ENCODE measurements at regions not wholly inside any gene's neighbourhood (a gene's known extent, or its start where the extent isn't known, plus 50 kb on each side); places are given as distances from the start of the nearest gene placed in this dataset.

DNA sequence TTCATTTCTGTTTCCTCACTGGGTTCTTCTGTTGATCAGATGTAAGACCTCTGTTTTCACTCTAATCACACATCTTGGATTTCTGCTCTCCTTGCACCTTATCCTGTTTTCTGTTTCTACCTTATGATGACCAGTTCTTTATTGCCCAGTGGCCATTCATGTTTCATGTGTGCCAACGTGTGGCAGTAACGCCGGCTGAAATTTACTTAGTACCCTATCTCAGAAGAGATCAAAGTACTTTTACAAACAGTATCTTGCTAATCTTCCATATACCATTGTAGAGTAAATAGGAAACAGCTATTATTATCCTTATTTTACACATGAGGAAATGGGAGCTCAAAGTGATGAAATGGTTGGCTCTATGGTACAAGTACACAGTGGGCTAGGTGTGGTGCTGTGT lies 74.0 kb downstream of the GATA3 start:
- TF ChIP-seq, protein P1, sequence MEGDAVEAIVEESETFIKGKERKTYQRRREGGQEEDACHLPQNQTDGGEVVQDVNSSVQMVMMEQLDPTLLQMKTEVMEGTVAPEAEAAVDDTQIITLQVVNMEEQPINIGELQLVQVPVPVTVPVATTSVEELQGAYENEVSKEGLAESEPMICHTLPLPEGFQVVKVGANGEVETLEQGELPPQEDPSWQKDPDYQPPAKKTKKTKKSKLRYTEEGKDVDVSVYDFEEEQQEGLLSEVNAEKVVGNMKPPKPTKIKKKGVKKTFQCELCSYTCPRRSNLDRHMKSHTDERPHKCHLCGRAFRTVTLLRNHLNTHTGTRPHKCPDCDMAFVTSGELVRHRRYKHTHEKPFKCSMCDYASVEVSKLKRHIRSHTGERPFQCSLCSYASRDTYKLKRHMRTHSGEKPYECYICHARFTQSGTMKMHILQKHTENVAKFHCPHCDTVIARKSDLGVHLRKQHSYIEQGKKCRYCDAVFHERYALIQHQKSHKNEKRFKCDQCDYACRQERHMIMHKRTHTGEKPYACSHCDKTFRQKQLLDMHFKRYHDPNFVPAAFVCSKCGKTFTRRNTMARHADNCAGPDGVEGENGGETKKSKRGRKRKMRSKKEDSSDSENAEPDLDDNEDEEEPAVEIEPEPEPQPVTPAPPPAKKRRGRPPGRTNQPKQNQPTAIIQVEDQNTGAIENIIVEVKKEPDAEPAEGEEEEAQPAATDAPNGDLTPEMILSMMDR (IDR thresholded peaks at IDR 0.05; ENCODE audit: unreplicated experiment) = no peak
- H3K27me3 Mint-ChIP-seq = peaks cover 39% of the 10 kb centered on the region
- no peaks in the 10 kb centered on the region for H3K4me1 Mint-ChIP-seq (ENCODE audit: low read depth)
- no peak for DNase-seq (ENCODE audit: low spot score, unreplicated experiment)
- no peaks in the 10 kb centered on the region for H3K36me3 Mint-ChIP-seq (ENCODE audit: insufficient read depth)
- no peak overlapping the region for H3K4me3 Mint-ChIP-seq (ENCODE audit: low read depth)
- H3K9me3 Mint-ChIP-seq (ENCODE audit: low read depth) = no peaks in the 10 kb centered on the region
- H3K27ac Mint-ChIP-seq = no peak overlapping the region

DNA sequence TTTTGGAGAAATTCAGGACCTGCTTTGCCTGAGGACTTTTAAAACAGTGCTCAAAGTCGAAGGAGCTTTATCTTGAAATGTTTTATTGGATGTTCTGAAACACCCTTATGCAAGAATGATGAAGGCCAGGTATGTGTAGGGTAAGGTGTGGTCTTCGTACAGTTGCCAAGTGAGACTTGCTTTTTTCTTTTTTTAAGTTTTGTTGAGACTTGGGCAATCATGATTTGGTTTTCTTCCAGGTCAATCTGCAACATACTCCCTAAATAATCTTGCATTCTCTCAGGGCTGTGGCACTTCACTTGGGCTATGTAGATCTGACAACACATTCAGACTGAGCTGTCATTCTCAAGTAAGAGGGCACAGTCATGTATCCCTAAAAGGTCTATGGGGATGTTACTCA lies 75.0 kb downstream of the GATA3 start:
- Mint-ChIP-seq H3K4me3 (ENCODE audit: low read depth) (no peak overlapping the region), H3K27me3 (peaks cover 46% of the 10 kb centered on the region), H3K27ac (no peak overlapping the region), H3K36me3 (ENCODE audit: insufficient read depth) (no peaks in the 10 kb centered on the region), H3K9me3 (ENCODE audit: low read depth) (no peaks in the 10 kb centered on the region), H3K4me1 (ENCODE audit: low read depth) (no peaks in the 10 kb centered on the region)
- no peak for DNase-seq (ENCODE audit: low spot score, unreplicated experiment)
- TF ChIP-seq, protein P1 (IDR thresholded peaks at IDR 0.05; ENCODE audit: unreplicated experiment) = no peak

DNA sequence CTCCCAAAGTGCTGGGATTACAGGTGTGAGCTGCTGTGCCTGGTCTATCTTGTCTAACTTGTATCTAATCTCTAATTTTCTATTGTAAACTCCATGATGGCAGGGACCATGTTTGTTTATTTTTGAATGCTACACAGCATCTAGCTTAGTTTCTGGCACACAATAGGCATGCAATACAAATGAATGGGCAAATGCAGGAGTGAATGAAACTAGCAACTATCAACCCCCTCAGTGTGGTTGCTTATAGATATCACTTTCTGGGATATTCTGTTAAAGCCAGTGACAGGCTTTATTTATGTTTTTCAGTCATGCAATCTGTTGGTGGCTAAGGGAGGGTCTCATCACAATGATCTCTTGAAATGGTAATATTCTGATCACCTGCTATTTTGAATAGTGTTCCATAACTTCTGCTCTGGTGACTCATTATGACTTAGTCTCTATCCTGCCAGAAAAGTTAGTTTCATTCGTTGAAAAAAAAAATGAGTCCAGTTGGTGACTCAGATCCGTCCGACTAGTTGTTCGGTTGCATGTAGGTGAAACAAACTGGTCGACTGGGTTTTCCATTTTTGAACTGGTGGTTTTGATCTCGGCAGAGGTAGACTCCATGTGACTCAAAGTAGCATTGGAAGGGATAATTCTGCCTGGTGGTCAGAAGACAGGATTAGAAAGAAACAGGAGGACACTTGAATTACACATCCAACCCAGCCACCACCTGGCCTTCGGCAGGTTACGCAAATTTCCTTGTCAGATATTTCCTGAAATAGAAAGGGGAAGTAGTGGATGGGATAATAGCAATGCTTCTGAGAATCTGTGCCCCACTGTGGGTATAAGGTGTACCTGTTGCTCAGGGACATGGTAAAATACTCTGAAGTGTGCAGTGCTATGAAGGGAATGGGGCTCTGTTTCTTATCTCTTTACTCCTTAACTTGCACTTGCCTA lies 76.8 kb downstream of the GATA3 start:
- H3K4me1 Mint-ChIP-seq (ENCODE audit: low read depth) = no peaks in the 10 kb centered on the region
- H3K4me3 Mint-ChIP-seq (ENCODE audit: low read depth) = no peak overlapping the region
- H3K9me3 Mint-ChIP-seq (ENCODE audit: low read depth) = no peaks in the 10 kb centered on the region
- no peaks in the 10 kb centered on the region for H3K36me3 Mint-ChIP-seq (ENCODE audit: insufficient read depth)
- H3K27me3 Mint-ChIP-seq = peaks cover 45% of the 10 kb centered on the region
- no peak overlapping the region for H3K27ac Mint-ChIP-seq
- TF ChIP-seq, protein P1 (IDR thresholded peaks at IDR 0.05; ENCODE audit: unreplicated experiment) = no peak
- no peak for DNase-seq (ENCODE audit: low spot score, unreplicated experiment)

DNA sequence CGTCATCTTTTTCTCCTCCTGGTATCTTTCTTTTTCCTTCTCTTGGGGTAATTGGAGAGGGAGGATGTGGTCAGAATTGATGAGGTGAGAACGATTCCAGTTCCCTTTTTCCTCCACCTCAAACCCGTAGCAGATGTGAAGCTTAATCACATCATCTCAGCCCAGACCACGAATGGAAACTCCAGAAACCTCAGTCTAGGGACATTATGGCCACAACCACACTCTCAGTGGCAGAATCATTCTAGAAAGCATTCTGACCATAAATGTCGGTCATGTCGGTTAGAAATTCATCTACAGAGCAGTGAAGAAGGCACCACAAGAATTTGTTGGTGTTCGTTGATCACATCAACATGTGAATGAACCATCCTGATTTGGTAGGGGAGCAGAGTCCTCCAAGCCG lies 78.7 kb downstream of the GATA3 start:
- no peaks in the 10 kb centered on the region for H3K36me3 Mint-ChIP-seq (ENCODE audit: insufficient read depth)
- TF ChIP-seq, protein P1 (IDR thresholded peaks at IDR 0.05; ENCODE audit: unreplicated experiment) = no peak
- H3K4me3 Mint-ChIP-seq (ENCODE audit: low read depth) = no peak overlapping the region
- no peaks in the 10 kb centered on the region for H3K4me1 Mint-ChIP-seq (ENCODE audit: low read depth)
- no peak overlapping the region for H3K27ac Mint-ChIP-seq
- peaks cover 52% of the 10 kb centered on the region for H3K27me3 Mint-ChIP-seq
- H3K9me3 Mint-ChIP-seq (ENCODE audit: low read depth) = no peaks in the 10 kb centered on the region
- no peak for DNase-seq (ENCODE audit: low spot score, unreplicated experiment)

DNA sequence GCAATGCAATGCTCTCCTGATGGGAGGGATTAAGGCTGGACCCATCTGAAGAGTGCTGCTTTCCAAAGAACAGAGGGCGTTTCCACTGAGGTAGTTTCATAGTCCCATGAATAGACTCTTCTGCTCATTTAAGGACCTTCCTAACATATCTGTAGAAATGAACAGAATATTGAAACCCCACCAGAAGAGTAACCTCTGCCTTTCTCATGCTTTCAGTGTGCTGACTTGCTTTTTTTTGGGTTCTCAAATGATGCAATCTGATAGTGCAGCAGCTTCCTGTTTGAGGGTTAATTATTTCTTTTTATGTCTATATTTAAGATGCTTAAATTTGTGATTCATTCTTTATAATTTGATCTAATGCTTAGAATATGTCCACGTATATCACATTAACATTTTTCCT lies 82.2 kb downstream of the GATA3 start:
- DNase-seq (ENCODE audit: low spot score, unreplicated experiment) = no peak
- Mint-ChIP-seq H3K27me3 (peaks cover 50% of the 10 kb centered on the region), H3K4me3 (ENCODE audit: low read depth) (no peak overlapping the region), H3K9me3 (ENCODE audit: low read depth) (no peaks in the 10 kb centered on the region), H3K4me1 (ENCODE audit: low read depth) (no peaks in the 10 kb centered on the region), H3K36me3 (ENCODE audit: insufficient read depth) (no peaks in the 10 kb centered on the region), H3K27ac (no peak overlapping the region)
- TF ChIP-seq, protein P1 (IDR thresholded peaks at IDR 0.05; ENCODE audit: unreplicated experiment) = no peak

Measured in progenitor cell of endocrine pancreas (in vitro differentiated cells).